ENCODE measurements at regions not wholly inside any gene's neighbourhood (a gene's known extent, or its start where the extent isn't known, plus 50 kb on each side); places are given as distances from the start of the nearest gene placed in this dataset.

GRCh38 chr21:16196001-16196400 lies 466.2 kb downstream of the USP25 start:
- DNase-seq (ENCODE audit: low read depth), result no peak
- H3K4me3 ChIP-seq (ENCODE audit: low read depth, low read length), result no peak overlapping the region
- TF ChIP-seq, protein P1, sequence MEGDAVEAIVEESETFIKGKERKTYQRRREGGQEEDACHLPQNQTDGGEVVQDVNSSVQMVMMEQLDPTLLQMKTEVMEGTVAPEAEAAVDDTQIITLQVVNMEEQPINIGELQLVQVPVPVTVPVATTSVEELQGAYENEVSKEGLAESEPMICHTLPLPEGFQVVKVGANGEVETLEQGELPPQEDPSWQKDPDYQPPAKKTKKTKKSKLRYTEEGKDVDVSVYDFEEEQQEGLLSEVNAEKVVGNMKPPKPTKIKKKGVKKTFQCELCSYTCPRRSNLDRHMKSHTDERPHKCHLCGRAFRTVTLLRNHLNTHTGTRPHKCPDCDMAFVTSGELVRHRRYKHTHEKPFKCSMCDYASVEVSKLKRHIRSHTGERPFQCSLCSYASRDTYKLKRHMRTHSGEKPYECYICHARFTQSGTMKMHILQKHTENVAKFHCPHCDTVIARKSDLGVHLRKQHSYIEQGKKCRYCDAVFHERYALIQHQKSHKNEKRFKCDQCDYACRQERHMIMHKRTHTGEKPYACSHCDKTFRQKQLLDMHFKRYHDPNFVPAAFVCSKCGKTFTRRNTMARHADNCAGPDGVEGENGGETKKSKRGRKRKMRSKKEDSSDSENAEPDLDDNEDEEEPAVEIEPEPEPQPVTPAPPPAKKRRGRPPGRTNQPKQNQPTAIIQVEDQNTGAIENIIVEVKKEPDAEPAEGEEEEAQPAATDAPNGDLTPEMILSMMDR (IDR thresholded peaks at IDR 0.05; ENCODE audit: insufficient read depth, low read depth, low read length, missing control alignments), result no peak

DNA sequence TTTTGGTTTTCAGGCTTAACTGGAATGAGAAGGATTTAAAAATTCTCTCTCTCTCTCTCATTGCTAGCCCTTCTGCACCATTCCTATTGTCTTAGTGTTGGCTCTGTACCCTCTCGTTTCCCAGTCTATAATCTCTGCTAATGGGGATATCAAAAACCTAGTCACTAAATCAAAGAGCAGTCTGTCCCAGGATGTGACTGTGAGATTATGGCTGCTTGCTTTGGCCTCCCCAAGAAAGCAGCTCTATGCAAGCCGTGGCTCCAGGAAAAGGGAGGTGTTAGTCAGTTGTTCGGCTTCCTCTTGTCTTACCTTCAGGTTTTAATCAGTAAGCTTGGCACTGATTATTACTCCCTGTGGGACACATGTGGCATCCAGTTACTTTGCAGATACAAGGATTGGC lies 468.8 kb downstream of the USP25 start:
- no peak overlapping the region for H3K4me3 ChIP-seq (ENCODE audit: low read depth, low read length)
- no peak for DNase-seq (ENCODE audit: low read depth)
- TF ChIP-seq, protein P1 (IDR thresholded peaks at IDR 0.05; ENCODE audit: insufficient read depth, low read depth, low read length, missing control alignments), result no peak

DNA sequence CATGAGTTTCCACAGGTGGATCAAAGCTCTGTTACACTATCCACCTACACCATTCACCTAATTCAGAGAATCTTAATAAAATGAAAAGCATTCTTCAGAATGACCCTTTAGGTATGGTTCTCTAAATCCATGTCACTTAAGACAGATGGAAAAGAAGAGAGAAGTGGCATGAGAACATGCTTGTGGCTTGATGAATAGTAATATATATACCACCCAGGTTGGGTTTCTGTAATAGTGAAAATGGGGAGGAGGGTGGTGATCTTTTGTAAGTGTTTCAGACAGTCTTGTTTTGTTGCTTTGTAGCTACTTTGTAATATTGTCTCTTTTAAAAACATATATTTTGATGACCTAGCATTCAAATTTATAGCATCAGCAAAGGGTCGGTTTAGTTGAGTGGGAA lies 469.8 kb downstream of the USP25 start:
- TF ChIP-seq, protein P1 (IDR thresholded peaks at IDR 0.05; ENCODE audit: insufficient read depth, low read depth, low read length, missing control alignments), result no peak
- no peak for DNase-seq (ENCODE audit: low read depth)
- no peak overlapping the region for H3K4me3 ChIP-seq (ENCODE audit: low read depth, low read length)

DNA sequence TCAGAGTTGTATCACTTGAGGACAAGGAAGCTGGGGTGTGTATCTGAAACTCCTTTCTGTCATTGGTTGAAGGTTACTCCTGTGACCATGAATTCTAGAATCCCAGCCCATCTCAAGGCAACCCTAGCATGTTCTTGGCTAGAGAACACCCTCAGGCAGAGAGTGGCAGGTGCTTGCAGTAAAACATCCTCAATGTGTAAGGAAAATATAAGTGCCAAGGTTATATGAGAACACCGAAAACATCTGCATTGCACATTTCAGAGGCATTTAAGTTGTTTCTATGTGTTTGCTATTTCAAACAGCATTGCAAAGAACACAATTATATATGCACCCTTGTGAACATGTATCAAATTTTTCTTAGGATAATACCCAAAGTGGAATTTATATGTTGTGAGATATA lies 471.9 kb downstream of the USP25 start:
- DNase-seq (ENCODE audit: low read depth), result no peak
- TF ChIP-seq, protein P1 (IDR thresholded peaks at IDR 0.05; ENCODE audit: insufficient read depth, low read depth, low read length, missing control alignments), result no peak
- H3K4me3 ChIP-seq (ENCODE audit: low read depth, low read length), result no peak overlapping the region

- no peak for DNase-seq (ENCODE audit: low read depth)
- no peak overlapping the region for H3K4me3 ChIP-seq (ENCODE audit: low read depth, low read length)
- TF ChIP-seq, protein P1 (IDR thresholded peaks at IDR 0.05; ENCODE audit: insufficient read depth, low read depth, low read length, missing control alignments), result no peak
These were observed 475.7 kb downstream of the USP25 start for GRCh38 chr21:16205527-16205926.

- H3K4me3 ChIP-seq (ENCODE audit: low read depth, low read length), result no peak overlapping the region
- no peak for DNase-seq (ENCODE audit: low read depth)
- TF ChIP-seq, protein P1 (IDR thresholded peaks at IDR 0.05; ENCODE audit: insufficient read depth, low read depth, low read length, missing control alignments), result no peak
These were observed 481.8 kb downstream of the USP25 start for GRCh38 chr21:16211339-16212303.
